ENCODE measurements at regions not wholly inside any gene's neighbourhood (a gene's known extent, or its start where the extent isn't known, plus 50 kb on each side); places are given as distances from the start of the nearest gene placed in this dataset.
"Not testable (repeated sequence)": the region's sequence is repeated elsewhere in the genome, so short reads cannot be mapped to it uniquely, and the experiment has no call there.

DNA sequence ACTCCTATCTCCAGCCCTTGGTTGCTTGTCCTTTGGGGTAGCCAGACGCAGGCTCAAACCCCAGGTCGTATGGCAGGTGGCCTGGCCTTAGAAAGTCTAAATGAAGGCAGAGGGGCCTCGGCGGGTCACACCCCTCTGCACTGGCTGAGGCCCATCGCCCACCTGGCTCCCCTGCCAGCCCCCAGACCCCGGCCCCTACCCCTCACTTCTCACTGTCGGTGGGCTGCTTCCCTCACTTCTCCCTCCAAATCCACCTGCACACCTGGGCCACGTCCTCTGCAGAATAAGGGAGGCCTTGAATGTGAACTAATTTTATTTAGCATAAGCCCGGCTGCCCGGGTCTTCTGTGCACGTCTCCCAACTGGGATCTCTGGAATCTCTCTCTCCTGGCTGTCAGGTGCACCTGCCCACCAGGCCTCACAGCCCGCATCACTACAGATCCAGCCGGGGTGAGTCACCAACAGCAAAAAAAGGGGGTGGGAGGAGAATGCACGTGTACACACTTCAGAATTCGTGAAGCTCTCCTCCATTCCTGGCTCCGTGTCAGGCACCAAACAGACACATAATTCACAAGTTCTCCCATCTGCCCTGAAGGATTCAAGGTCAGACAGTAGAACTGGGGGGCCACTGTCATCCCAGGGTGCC lies 107.5 kb upstream of the SIM2 start:
- no peak for DNase-seq (ENCODE audit: low read depth, low spot score)

DNA sequence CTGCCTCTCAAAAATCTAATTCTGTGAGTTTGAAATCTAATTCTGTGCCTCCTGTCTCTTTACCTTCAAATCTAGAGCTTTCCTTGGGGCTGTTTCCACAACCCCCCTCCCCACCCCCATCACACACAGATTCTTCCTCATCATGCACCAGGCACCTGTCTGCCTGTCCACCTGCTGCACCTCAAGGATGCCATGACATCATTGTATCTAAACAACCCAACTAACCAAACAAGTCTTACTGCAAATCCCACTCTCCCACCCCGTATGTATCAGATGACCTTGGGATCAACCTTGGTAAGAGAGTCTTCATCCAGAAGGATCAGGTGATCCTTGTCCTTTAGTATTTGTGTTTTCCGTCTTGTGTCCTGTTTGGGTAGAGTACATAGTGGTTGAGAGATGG lies 102.7 kb upstream of the SIM2 start:
- no peak for DNase-seq (ENCODE audit: low read depth, low spot score)

DNA sequence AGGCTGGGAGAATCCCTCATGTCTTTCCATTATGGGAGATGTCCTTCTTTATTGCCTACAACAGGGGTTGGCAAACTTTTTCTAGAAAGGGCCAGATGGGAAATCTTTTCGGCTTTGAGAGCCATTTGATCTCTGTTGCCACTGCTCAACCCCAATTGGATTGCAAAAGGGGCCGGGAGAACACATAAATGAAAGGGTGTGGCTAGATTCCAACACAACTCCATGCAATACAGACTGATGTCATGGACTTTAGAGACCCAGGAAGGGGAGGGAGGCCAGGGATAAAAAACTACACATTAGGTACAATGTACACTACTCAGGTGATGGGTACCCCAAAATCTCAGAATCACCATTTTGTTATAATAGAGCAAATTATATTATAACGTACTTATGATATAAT lies 97.6 kb upstream of the SIM2 start:
- no peak for DNase-seq (ENCODE audit: low read depth, low spot score)

DNA sequence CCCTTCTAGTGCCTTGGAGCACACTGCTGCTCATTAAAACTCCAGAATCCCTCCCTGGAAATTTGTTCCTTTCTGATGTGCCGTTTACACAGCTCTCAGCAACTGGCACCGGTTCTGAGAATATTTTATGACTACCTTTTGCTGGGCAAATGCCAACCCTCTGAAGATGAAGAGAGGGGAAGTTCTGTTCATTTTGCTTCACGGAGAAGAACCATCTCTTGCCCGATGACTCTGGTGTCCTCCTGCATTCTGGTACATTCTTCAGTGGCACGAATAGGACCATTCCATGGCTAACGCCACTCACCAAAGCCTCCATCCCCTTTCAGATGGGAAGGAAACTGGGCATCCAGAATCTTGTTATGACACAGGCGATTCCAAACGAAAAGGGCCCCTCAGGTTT lies 96.2 kb upstream of the SIM2 start:
- DNase-seq (ENCODE audit: low read depth, low spot score) = no peak

DNA sequence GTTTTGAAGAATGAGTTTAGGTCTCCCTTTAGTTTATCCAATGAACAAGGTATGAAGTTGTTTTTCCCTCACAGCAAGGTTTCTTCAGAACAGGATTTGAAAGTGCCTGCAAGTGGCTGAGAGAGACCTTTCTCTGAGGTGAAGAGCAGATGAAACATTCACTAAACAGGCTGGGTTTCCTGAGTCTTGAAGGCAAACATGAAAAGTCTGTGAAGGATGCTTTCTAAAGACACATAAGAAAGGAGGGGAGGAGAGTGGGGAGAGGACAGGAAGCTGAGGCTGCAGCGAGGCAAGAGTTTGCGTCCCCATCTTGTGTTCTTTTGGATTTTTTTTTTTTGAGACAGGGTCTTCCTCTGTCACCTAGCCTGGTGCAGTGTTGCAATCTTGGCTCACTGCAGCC lies 95.7 kb upstream of the SIM2 start:
- DNase-seq (ENCODE audit: low read depth, low spot score) = no peak

DNA sequence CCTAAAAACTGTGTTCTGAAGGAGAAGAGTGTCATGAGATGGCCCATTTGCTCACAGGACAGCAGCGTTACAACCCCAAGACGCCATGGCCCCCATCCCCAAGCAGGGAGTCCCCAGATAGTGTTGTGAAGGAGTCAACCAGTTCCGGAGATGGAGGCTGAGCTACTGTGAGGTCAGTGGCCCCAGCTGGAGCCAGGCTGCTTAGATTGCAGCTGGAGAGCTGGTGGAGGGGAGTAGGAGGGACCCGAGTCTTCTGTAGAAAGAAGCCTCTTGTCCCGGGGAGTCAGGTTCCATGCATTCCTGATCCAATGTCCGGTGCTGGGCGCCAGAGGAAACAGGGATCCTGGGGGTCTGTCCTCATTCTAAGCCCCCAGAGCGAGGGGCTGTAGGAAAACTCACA lies 93.5 kb upstream of the SIM2 start:
- DNase-seq (ENCODE audit: low read depth, low spot score) = no peak

DNA sequence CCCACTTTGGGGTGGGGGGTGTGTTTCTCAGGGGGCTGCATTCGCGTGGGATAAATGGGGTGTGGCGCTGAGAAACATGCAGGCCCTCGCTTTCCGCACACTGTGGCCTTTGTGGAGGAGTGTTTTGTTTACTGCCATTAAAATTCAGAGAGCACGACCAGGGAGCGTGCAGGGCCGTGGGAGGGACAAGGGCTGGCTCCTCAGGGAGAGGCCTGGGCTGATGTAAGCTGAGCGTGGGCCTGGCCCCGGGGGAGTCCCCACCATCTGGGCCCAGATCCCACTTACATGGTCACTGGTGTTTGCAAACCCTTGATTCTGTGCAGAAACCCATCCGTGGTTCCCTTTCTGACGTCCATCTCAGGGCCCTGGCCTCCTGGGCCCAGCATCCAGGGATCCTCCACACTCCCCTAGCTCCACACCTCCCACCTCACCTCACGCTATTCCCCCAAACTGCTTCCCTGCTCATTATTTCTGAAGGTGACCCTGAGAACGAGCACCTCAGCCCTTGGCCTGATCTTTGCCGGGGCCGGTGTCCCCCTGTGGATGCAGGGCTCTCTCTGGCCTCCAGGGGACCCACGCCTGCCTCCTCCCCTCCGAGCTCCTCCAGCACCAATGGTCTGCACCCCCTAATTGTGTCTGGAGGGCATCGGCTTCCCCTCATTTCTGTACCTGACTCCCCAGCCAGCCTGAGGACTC lies 92.5 kb upstream of the SIM2 start:
- DNase-seq (ENCODE audit: low read depth, low spot score) = no peak

DNA sequence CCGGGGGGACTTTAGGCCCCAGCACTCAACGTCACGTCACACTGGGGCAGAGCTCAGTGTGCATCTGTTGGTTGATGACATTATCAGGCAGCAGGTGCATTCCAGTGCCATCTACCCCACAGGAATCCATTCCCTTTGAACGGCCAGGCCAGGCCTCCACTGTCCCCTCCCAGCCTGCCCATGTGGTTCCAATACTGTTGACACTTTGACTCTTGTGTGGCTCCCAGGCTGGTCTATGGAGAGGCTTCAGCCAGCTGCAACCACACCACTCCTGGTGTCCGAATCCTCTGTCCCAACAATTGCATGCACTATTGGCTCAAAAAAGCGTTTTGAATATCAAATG lies 92.0 kb upstream of the SIM2 start:
- no peak for DNase-seq (ENCODE audit: low read depth, low spot score)

DNA sequence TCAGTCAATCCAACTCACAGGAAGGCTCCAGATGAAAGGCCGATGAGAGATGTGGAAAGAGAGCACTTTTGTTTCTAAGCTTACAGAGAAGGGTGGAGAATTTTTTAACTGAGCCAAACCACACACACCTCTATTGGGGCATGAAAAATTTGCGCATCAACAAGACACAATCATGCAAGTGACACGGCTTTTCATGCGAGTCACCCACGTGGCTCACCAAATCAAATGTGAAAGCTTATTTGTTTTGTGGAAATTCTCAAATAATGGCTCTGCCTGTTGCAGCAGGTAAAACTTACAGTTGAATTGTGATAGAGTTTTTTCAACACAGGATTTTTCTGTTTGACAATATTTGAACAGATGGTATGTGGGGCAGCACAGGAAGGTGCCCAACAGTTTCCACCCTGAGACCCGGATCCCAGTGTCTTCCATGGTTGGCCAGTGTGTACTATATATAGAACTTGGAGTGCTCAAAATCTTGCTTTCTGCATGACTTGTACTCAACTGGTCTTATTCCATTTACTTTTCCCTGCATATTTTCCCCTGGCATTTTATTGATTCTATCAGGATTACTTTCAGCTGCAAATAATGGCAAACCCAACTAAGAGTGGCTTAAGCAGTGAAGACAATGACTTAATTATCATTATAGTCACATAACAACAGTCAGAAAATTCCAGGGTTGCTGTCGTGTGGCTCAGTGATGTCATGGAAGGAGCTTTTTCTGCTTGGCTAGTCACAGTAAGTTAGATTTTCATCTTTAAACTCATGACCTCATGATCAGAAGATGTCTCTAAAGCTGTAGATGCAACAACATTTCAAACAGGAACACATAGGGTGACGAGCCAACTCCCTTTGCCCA lies 90.6 kb upstream of the SIM2 start:
- no peak for DNase-seq (ENCODE audit: low read depth, low spot score)

DNA sequence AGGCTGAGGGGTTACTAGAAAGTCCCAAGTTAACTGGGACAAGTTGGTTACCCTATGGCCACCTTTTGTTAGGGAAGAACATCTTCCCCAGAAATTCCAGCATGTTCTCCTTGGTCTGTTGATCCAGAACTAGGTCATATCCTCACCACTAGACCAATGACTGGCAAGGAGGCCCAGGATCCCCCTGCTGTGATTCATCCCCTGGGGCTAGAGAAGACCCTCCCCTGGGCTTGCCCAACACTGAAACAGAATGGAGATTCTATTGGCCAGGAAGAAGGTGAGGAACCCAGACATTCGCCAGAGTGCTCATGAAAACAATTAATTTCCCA lies 90.1 kb upstream of the SIM2 start:
- DNase-seq (ENCODE audit: low read depth, low spot score) = no peak

DNA sequence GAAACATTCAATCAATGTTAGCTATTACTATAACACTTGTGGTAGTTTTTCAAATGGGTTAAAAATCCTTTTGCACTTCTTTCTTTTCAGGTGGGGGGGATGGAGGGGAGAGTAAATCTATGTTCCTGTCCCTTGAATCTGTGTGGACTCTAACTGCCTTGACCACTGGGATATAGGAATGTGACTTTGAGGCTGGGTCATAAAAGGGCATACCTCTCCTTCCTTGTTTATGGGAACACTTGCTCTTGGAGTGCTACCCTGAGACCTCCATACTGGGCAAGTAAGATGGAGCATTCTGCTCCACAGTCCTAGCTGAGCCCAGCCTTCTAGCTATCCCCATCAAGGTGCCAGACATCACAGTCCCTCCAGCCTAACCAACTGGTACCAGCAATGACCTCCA lies 89.3 kb upstream of the SIM2 start:
- DNase-seq (ENCODE audit: low read depth, low spot score) = no peak

DNA sequence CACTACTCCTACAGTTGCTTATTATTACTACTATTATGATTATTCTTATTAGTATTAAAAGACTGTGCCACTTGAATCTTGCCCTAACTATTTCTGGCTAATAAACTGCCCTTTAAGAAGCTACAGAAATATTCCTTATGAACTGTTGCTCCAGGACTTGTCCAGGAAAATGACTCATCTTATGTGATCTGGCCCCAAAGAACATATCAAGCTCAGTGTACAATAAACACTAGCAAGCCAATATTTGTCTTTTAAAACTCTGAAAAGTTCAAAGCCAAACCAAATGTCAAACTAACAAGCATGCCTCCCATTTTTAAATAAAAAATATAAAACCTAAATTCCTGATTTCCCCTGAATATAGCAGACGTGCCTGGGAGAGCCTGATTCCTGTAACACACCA lies 88.7 kb upstream of the SIM2 start:
- DNase-seq (ENCODE audit: low read depth, low spot score) = no peak

DNA sequence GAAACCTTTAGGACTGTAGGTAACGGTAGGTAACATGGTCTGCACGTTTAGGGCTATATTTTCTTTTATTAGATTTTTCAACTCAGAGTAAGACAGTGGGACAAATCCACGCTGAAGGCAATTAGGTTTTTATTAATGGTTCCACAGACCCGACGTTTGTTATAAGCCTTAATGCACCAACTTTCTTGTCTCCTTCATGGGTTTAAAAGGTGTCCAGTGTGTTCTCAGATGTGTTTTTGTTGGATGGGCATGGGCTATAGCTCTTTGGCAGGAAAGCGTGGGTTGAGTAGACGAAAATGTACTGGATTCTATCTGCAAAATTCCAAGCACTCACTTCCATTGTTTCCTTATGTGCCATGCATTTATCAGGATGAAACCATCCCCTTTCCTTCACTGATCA lies 88.0 kb upstream of the SIM2 start:
- DNase-seq (ENCODE audit: low read depth, low spot score) = no peak

DNA sequence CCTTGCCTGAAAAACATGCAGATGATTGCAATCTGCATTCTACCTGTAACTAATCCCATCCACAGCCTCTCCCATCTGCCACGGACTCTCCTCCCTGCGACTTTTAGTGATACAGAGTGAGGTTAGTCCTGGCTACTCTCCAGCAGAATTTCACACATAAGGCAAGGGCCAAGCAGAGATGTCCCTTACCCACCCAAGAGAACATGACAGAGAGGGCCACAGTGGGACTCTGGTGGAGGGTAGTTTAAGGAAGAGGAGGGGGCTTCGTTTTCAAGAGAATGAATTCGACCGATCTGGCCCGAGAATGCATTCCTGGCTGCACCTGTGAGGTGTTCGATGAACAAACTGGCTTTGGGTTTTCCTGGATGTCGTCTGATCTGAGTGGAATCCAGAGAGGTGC lies 87.5 kb upstream of the SIM2 start:
- no peak for DNase-seq (ENCODE audit: low read depth, low spot score)

DNA sequence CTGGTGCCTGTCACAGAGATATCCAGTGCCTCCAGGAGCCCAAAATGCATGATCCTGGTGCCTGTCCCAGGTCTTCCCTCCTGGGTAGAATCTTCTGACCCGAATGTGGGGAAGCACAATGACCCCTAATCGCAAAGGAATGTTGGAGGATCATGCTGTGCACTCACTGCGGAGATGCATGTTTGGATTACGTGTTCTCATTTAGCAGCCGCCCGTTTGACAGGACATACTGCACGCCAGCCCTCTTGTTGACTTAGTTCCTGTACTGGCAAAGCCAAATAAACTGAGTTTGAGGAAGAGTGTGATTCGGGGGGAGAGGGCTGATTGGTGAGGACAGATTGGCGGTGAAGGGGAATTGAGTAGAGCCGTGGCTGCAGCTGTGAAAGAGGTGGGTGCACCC lies 85.9 kb upstream of the SIM2 start:
- no peak for DNase-seq (ENCODE audit: low read depth, low spot score)

DNA sequence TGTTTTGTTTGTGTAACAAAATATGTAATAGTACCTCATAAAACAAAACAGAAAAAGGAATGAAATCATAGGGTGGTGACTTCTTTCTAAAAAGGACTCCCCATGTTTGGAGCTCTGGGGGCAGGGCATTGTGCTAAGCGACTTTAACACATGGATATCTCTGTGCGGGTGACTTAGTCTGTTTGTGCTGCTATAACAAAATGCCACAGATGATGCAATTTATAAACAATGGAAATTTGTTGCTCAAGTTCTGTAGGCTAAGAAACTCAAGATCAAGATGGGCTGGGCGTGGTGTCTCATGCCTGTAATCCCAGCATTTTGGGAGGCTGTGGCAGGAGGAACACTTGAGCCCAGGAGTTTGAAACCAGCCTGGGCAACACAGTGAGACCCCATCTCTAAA lies 85.4 kb upstream of the SIM2 start:
- DNase-seq (ENCODE audit: low read depth, low spot score) = no peak

DNA sequence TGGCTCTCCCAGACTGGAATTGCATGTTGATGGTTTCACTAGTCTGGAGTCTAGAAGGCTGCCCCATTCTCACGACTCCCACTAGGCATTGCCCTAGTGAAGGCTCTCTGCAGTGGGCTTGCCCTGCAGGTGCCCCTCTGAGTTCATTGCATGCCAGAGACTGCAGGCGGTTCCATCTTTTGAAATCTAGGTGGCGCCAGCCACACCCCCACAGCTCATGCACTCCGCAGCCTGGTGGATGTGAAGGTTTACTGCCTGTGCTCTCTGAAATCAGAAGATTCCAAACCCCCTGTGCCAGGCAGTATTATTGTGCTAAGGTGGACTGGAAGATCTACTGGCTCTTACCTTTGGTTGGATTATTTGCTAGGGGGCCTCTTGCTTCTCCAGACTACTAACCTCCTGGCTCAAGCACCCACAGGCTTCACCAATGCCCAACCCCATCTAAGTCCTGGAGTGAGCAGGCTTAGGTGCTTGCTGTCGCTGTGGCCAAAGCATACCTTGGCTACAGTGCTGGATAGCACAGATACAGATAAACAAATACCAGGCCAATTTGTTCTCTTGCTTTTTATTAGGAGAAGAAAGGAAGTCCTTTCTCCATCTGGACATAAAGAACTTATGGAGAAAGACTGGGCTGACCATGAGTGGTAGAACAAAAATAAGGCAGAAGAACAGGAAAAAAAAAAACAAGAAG lies 83.5 kb upstream of the SIM2 start:
- DNase-seq (ENCODE audit: low read depth, low spot score) = no peak

DNA sequence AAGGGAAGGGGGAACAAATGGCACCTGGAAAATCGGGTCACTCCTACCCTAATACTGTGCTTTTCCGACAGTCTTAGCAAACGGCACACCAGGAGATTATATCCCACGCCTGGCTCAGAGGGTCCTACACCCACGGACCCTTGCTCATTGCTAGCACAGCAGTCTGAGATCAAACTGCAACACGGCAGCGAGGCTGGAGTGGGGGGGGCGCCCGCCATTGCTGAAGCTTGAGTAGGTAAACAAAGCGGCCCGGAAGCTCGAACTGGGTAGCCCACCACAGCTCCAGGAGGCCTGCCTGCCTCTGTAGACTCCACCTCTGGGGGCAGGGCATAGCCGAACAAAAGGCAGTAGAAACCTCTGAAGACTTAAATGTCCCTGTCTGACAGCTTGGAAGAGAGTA lies 82.1 kb upstream of the SIM2 start:
- DNase-seq (ENCODE audit: low read depth, low spot score) = not testable (repeated sequence)

DNA sequence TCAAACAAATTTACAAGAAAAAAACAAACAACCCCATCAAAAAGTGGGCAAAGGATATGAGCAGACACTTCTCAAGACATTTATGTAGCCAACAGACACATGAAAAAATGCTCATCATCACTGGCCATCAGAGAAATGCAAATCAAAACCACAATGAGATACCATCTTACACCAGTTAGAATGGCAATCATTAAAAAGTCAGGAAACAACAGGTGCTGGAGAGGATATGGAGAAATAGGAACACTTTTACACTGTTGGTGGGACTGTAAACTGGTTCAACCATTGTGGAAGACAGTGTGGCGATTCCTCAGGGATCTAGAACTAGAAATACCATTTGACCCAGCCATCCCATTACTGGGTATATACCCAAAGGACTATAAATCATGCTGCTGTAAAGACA lies 77.1 kb upstream of the SIM2 start:
- not testable (repeated sequence) for DNase-seq (ENCODE audit: low read depth, low spot score)

DNA sequence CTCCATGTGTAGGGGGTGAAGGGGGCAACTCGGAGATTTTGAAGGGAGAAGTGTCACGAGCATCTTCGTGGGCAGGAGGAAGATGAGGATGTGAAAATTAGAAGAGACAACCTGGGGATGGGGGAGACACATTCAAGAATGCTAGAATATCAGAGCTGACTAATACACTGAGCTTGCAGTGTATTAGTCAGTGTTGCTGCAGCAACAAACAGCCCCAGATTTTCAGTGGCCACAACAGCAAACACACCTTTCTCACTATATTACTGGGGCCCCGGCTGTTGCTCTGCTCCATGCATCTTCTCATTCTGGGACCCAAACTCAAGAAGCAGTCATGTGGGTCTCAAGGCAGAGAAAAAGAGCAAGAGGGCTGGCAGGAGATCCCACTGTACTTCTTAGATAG lies 74.8 kb upstream of the SIM2 start:
- no peak for DNase-seq (ENCODE audit: low read depth, low spot score)

DNA sequence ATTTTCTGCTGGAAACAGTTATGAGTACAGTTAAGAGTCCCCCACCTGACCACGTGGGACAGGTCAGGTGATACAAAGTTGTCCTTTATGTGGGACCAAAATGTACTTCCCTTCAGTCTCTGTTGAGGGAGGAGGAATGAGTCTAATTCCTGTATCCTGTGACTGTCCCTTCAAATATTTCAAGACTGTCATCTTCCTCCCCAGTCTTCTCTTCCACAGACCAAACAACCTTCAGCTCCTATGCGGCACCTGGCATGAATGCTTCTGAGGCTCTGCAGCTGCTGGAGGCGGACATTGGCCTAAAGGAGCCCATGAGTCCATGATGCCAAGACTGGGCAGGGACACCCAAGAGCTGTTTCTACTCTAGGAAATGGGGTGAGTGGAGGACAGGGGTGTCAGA lies 72.1 kb upstream of the SIM2 start:
- DNase-seq (ENCODE audit: low read depth, low spot score) = no peak

DNA sequence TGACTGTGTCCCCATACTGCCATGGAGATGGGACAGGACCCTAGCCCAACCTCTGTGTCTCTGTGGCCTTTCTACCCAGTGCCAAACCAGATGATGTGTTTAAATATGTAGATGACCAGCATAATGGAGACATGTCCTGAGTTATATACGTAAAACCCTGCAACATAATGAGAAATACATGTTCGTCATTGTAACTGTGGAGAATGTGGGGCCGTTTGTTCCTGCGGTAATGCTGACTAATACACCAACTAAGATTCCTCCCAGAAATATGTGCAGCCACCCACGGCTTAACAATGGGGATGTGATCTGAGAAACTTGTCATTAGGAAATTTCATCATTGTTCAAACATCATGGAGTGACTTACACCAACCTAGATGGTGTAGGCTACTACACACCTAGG lies 71.7 kb upstream of the SIM2 start:
- peak; percentile 5 for DNase-seq (ENCODE audit: low read depth, low spot score)

DNA sequence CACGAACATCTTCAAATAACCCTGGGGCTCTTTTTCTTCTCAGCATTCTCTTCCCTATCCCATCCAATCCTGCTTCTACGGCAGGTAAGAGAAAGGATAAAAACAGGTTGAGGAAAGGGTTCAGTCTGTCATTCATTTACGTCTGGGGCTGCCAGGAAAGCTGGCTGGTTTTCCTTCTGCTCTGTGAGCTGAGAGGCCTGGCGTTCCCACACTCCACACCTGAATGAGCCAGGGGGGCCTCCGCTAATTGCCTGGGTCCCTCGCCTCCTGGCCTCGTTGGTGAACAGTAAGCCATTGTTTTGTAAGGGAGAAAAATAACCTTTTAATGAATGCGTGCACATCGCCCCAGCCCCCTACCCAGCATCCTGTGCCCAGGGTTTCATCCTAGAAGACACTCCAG lies 70.8 kb upstream of the SIM2 start:
- DNase-seq (ENCODE audit: low read depth, low spot score) = no peak

All from astrocyte of the hippocampus (primary cell).